DMS53 (cell line): ENCODE measurements at regions not wholly inside any gene's neighbourhood (a gene's known extent, or its start where the extent isn't known, plus 50 kb on each side); places are given as distances from the start of the nearest gene placed in this dataset.
"Not testable (repeated sequence)": the region's sequence is repeated elsewhere in the genome, so short reads cannot be mapped to it uniquely, and the experiment has no call there.

Source experiments
- DNase-seq: peaks from one replicate; lab custom pipeline; 2025; lab: John Stamatoyannopoulos, UW

- DNase-seq: no peak
Observed at GRCh38 chr5:171714851-171715250, 70.8 kb upstream of the SMIM23 start.

- no peak for DNase-seq
Observed at GRCh38 chr5:171715551-171715950, 70.1 kb upstream of the SMIM23 start.

- DNase-seq: no peak
Observed at GRCh38 chr5:171720086-171720485, 65.5 kb upstream of the SMIM23 start.

- DNase-seq: no peak
Observed at GRCh38 chr5:171721464-171721863, 64.2 kb upstream of the SMIM23 start.

GRCh38 chr5:171724468-171725204 is 61.0 kb upstream of the SMIM23 start:
- DNase-seq: peak; percentile 32

- no peak for DNase-seq
Observed at GRCh38 chr5:171725205-171725601, 60.4 kb upstream of the SMIM23 start.

- DNase-seq: not testable (repeated sequence)
Observed at GRCh38 chr5:171726819-171727218, 58.8 kb upstream of the SMIM23 start.

GRCh38 chr5:171728686-171729085 is 56.9 kb upstream of the SMIM23 start:
- no peak for DNase-seq
